ENCODE measurements at regions not wholly inside any gene's neighbourhood (a gene's known extent, or its start where the extent isn't known, plus 50 kb on each side); places are given as distances from the start of the nearest gene placed in this dataset.

GRCh38 chr4:124879195-124879594 lies 166.7 kb upstream of the ANKRD50 start (continued):
- TF ChIP-seq PTRF (tag; IDR thresholded peaks at IDR 0.05) (no peak), XRCC5 (IDR thresholded peaks at IDR 0.05; ENCODE audit: low read depth, low read length) (no peak), PTBP1 (IDR thresholded peaks at IDR 0.05; ENCODE audit: low read depth, low read length) (no peak), RBM15 (IDR thresholded peaks at IDR 0.05; ENCODE audit: insufficient read depth, low read length) (no peak)

GRCh38 chr4:124874172-124874450 lies 161.6 kb upstream of the ANKRD50 start:
- Histone ChIP-seq H3K4me3 (no peak overlapping the region), H2AFZ (ENCODE audit: low read depth, low read length) (no peak overlapping the region), H3K36me3 (ENCODE audit: control insufficient read depth, insufficient read depth, low read length) (no peaks in the 10 kb centered on the region), H3K27me3 (ENCODE audit: control insufficient read depth in 2 of 2, insufficient read depth in 2 of 2, low read length in 2 of 2) (no peaks in the 10 kb centered on the region), H4K20me1 (replicated peaks; ENCODE audit: control insufficient read depth, insufficient read depth, low read length) (no peaks in the 10 kb centered on the region), H3K79me2 (ENCODE audit: control insufficient read depth, insufficient read depth, low read length) (no peaks in the 10 kb centered on the region), H3K4me1 (replicated peaks in 1 of 2; ENCODE audit: control insufficient read depth in 2 of 2, insufficient read depth in 2 of 2, low read length in 2 of 2) (no peaks in the 10 kb centered on the region), H3K9me1 (ENCODE audit: control insufficient read depth, insufficient read depth, low read length) (no peaks in the 10 kb centered on the region), H3K27ac (ENCODE audit: extremely low read depth, low read depth, low read length) (no peak overlapping the region), H3K9me3 (replicated peaks; ENCODE audit: control insufficient read depth, insufficient read depth, low read depth, low read length) (no peaks in the 10 kb centered on the region), H3K9ac (ENCODE audit: insufficient read depth in 1 of 2, low read depth in 2 of 2, low read length in 2 of 2) (no peak overlapping the region), H3K4me2 (ENCODE audit: insufficient read depth, low read length) (no peak overlapping the region)
- ChIA-PET POLR2A (no interaction called here), CTCF (ENCODE audit: low intra/inter-chr PET ratio) (no interaction called here)
- in situ Hi-C loops (cut with MboI), result no loop called here
- TF ChIP-seq ZBTB49 (CRISPR knock-in tag; IDR thresholded peaks at IDR 0.05; ENCODE audit: borderline replicate concordance), result no peak
- no peak for TF ChIP-seq ZNF778 (CRISPR knock-in tag; IDR thresholded peaks at IDR 0.05)
- TF ChIP-seq RREB1 (CRISPR knock-in tag; IDR thresholded peaks at IDR 0.05), result no peak
- TF ChIP-seq HNRNPK (IDR thresholded peaks at IDR 0.05; ENCODE audit: low read depth, low read length, poor library complexity, severe bottlenecking), result no peak
- ATAC-seq, result no peak
- no TSS peak for BruUV-seq (replicated peaks)
- DNase-seq (ENCODE audit: extremely low read depth in 1 of 4, low spot score in 3 of 4), result no peak
- intact Hi-C loops (cut with micrococcal nuclease), result no loop called here
- WGBS (ENCODE audit: insufficient coverage, low coverage, missing lambda C conversion rate), result 2% methylated on average over 2 of the region's 2 CpGs
- no peak for FAIRE-seq
